Frontal cortex (tissue), 3 donors: ENCODE measurements at regions not wholly inside any gene's neighbourhood (a gene's known extent, or its start where the extent isn't known, plus 50 kb on each side); places are given as distances from the start of the nearest gene placed in this dataset.
"Not testable (repeated sequence)": the region's sequence is repeated elsewhere in the genome, so short reads cannot be mapped to it uniquely, and the experiment has no call there.

Experiments
- DNase-seq, 2 donors: peaks; one replicate each; pipeline ENCODE4 v3.0.0; 2012; ENCODE audit warnings: low spot score in 2 of 2
- FAIRE-seq: peaks from 2 replicates; lab custom pipeline; 2012; peaks lifted over from hg19 to GRCh38; lab: Jason Lieb, UNC
- donor health status: control.
- donor health status: control.
- donor health status: control.

- DNase-seq: no peak
- FAIRE-seq: no peak
Observed at GRCh38 chr5:15385037-15385436, 114.9 kb upstream of the FBXL7 start.

DNA sequence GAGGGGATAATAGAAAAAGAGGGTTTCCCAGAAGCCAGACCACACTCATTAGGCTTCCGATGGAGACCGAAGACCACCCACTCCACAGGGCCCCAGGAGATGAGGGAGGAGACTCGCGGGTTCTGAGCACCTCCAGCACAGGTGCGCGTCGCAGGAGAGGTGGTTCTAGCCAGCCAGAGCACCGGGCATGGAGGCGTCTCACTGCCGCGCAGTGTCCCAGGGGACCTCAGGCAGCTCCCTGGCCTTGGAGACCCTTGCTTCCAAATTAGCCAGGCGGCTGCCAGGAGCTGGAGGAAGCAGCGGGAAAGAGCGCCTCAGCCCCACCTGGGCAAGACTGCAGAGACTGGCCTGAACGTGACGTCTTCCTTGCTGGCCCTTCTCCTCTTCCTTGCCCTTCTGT lies 115.4 kb upstream of the FBXL7 start:
- FAIRE-seq (no peak), DNase-seq (no peak)

GRCh38 chr5:15384176-15384575 lies 115.8 kb upstream of the FBXL7 start:
- no peak for DNase-seq
- FAIRE-seq: no peak

DNA sequence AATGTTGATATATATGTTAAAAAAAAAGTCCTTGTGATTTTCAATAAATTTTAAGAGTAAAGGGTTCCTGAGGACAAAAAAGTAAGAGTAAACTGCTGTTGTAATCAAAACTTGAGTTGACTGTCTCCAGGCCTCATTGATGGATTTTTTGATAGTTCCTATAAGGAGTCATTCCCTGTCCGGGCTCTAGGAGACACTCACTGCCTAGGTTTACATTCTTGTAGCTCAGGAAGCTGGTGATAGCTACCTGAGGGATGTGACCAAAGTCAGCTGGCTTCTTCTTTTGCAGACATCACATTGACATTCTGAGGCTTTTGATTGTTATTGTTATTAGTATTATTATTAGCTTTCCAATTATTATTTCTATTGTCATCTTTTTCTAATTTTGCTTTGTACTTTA lies 116.5 kb upstream of the FBXL7 start:
- no peak for FAIRE-seq
- peak in 1 of 2 donors; percentile 20 for DNase-seq

GRCh38 chr5:15383021-15383420 lies 117.0 kb upstream of the FBXL7 start:
- no peak for FAIRE-seq
- DNase-seq: no peak

DNA sequence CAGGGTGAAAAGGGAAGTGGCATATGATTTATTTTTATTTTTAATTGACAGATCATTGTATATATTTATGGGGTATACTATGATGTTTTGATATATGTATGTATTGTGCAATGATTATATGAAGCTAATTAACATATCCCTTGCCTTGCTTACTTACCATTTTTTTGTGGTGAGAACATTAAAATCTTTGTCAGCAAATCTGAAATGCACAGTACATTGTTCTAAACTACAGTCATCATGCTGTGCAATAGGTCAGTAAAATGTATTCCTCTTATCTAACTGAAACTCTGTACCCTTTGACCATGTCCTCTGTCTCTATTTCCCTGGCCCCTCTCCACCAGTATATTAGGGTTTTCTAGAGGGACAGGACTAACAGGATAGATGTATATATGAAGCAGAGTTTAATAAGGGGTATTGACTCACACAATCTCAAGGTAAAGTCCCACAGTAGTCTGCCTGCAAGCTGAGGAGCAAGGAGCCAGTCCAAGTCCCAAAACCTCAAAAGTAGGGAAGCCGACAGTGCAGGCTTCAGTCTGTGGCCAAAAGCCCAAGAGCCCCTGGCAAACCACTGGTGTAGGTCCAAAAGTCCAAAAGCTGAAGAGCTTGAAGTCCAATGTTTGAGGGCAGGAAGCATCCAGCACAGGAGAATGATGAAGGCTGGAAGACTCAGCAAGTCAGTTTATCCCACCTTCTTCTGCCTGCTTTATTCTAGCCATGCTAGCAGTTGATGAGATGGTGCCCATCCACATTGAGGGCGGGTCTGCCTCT lies 122.2 kb upstream of the FBXL7 start:
- FAIRE-seq (no peak), DNase-seq (no peak)

DNA sequence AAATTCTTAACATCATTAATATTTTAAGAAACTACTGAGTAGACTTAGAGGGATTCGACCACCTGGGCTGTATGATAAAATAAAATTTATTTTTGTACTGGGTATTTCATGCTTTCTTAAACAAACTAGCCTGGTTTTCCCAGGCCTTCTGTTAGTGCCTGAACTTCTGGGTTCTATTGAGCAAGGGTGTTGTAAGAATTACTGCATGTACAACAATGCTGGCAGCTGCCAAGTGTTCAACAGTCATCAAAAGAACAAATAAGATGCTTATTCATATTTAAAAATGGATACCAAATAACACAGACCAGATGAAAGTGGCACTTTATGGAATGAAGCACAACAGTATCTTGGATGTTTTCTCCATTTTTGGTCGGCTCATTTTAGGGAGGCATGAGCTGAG lies 123.2 kb upstream of the FBXL7 start:
- no peak for FAIRE-seq
- no peak for DNase-seq

- DNase-seq (no peak), FAIRE-seq (no peak)
Observed at GRCh38 chr5:15376088-15376487, 123.9 kb upstream of the FBXL7 start.

GRCh38 chr5:15375559-15375958 lies 124.4 kb upstream of the FBXL7 start:
- no peak for FAIRE-seq

DNA sequence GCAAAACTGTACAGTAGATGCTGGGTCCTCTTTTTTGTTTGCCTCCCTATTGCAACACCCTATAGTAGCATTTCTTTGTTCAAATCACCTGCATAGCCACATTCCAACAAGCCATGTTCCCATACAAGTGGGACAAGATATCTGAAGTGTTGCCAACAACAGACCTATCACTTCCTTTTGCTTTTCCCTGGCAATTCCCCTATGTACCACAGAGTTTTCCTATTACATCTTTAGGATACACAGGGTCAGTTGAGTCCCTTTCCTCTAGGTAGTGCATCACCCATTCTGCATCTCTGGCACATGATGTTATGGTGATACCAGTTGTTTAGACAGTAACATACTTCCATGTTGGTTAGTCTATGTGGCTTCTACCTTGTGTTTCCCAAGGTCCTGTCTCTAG lies 125.1 kb upstream of the FBXL7 start:
- FAIRE-seq (no peak), DNase-seq (no peak)

More at GRCh38 chr5:15375559-15375958, 124.4 kb upstream of the FBXL7 start:
- DNase-seq: no peak

DNA sequence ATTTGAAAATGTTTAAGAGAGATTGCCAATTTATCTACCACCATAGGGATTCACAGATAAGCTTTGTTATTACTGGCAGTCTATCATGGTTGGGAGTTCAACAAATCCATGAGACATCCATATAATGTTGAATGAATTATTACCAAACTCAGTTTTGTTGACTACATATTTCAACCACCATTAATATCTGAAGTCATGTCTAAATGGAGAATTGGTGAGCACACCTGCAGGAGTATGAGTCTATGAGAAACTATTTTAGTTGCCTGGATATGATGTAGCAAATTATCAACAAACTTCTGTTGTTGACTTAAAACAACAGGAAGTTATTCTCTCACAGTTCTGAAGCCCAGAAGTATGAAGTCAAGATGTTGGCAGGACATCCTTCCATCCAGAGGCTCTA lies 126.8 kb upstream of the FBXL7 start:
- FAIRE-seq (no peak), DNase-seq (no peak)

DNA sequence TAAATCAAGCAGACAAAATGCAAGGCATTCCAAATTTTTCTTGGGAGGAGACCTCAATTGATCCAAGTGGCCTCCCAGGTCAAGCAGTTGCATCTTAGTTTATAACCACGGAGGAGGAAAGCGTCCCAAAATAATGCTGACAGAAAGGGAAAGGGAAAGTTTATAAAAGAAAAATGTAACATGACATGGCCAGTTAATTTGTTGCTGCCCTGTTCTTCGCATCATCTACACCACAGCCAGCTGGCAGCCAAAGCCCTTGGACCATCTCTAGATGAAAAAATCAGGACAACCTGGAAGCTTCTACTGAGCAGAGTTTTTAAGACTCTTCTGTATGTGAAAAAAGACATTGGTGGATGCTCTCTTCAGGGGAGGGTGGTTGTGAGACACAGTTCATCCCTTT lies 128.8 kb upstream of the FBXL7 start:
- FAIRE-seq: no peak
- DNase-seq: no peak

GRCh38 chr5:15368835-15369234 lies 131.1 kb upstream of the FBXL7 start:
- DNase-seq (no peak), FAIRE-seq (no peak)

DNA sequence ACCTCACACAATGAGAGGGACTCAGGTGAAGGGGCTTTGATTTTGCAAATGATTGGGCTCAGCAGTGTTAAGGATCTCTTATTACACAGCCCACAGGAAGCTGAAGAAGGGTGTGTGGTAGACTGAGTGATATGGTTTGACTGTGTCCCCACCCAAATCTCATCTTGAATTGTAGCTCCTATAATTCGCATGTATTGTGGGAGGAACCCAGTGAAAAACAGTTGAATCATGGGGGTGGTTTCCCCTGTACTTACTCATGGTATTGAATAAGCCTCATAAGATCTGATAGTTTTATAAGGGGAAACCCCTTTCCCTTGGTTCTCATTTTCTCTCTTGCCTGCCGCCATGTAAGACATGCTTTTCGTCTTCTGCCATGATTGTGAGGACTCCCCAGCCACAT lies 132.5 kb upstream of the FBXL7 start:
- FAIRE-seq: no peak
- no peak for DNase-seq

GRCh38 chr5:15366676-15367391 lies 133.1 kb upstream of the FBXL7 start:
- DNase-seq: no peak
- no peak for FAIRE-seq

GRCh38 chr5:15365070-15365469 lies 134.9 kb upstream of the FBXL7 start:
- FAIRE-seq: no peak

GRCh38 chr5:15363601-15364000 lies 136.4 kb upstream of the FBXL7 start:
- DNase-seq (no peak), FAIRE-seq (no peak)

More at GRCh38 chr5:15365070-15365469, 134.9 kb upstream of the FBXL7 start:
- no peak for DNase-seq

GRCh38 chr5:15357092-15357453 lies 142.9 kb upstream of the FBXL7 start:
- DNase-seq, FAIRE-seq: not testable (repeated sequence)

DNA sequence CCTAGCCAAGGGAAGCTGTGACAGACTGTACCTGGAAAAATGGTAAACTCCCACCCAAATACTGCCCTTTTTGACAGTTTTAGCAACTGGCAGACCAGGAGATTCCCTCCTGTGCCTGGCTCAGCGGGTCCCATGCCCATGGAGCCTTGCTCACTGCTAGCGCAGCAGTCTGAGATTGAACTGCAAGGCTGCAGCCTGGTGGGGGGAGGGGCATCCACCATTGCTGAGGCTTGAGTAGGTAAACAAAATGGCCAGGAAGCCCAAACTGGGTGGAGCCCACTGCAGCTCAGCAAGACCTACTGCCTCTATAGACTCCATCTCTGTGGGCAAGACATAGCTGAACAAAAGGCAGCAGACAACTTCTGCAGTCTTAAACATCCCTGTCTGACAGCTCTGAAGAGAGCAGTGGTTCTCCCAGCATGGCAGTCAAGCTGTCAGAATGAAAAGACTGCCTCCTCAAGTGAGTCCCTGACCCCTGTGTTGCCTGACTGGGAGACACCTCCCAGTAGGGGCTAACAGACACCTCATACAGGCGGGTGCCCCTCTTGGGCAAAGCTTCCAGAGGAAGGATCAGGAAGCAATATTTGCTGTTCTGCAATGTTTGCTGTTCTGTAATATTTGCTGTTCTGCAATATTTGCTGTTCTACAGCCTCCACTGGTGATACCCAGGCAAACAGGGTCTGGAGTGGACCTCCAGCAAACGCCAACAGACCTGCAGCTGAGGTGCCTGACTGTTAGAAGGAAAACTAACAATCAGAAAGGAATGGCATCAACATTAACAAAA lies 143.5 kb upstream of the FBXL7 start:
- not testable (repeated sequence) for DNase-seq, FAIRE-seq

DNA sequence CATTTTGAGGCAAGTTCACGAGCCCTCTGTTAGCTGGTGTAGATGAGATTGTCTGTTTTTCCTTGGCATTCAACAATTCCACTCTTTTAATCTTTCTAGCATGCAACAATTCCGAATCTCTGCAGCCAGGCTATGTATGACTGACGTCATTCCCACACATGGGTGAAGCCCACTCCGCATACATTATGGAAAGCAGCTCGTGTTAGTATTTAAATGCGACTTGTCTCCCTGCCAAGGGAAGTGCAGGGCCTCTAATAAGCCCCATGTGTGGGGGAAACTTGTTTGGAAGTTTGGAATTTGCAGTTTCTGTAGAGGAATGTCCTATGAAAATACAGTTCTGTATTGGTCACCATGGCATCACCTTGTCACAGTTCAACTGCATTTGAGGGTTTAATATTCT lies 146.0 kb upstream of the FBXL7 start:
- no peak for FAIRE-seq

More for the DNA sequence above, 146.0 kb upstream of the FBXL7 start:
- DNase-seq: no peak
